ENCODE measurements at regions not wholly inside any gene's neighbourhood (a gene's known extent, or its start where the extent isn't known, plus 50 kb on each side); places are given as distances from the start of the nearest gene placed in this dataset.

DNA sequence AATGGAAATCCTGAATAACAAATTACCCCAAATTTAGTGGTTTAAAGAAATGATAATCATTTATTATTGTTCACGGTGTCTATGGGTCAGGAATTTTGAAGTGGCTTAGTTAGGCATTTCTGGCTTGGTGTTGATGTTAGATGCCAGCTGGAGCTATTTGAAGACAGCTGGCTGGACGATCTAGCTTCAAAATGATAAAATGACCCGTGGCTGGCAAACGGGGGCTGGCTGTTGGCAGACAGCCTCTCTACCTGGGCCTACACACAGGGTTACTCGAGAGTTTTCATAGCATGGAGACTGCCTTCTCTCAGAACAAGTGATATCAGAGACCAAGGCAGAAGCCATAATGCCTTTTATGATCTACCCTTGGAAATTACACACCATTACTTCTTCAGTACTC lies 285.2 kb downstream of the METTL15 start:
- TF ChIP-seq, protein P1, sequence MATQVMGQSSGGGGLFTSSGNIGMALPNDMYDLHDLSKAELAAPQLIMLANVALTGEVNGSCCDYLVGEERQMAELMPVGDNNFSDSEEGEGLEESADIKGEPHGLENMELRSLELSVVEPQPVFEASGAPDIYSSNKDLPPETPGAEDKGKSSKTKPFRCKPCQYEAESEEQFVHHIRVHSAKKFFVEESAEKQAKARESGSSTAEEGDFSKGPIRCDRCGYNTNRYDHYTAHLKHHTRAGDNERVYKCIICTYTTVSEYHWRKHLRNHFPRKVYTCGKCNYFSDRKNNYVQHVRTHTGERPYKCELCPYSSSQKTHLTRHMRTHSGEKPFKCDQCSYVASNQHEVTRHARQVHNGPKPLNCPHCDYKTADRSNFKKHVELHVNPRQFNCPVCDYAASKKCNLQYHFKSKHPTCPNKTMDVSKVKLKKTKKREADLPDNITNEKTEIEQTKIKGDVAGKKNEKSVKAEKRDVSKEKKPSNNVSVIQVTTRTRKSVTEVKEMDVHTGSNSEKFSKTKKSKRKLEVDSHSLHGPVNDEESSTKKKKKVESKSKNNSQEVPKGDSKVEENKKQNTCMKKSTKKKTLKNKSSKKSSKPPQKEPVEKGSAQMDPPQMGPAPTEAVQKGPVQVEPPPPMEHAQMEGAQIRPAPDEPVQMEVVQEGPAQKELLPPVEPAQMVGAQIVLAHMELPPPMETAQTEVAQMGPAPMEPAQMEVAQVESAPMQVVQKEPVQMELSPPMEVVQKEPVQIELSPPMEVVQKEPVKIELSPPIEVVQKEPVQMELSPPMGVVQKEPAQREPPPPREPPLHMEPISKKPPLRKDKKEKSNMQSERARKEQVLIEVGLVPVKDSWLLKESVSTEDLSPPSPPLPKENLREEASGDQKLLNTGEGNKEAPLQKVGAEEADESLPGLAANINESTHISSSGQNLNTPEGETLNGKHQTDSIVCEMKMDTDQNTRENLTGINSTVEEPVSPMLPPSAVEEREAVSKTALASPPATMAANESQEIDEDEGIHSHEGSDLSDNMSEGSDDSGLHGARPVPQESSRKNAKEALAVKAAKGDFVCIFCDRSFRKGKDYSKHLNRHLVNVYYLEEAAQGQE (IDR thresholded peaks at IDR 0.05; ENCODE audit: low read depth), result no peak
- TF ChIP-seq FOXM1 (IDR thresholded peaks at IDR 0.05; ENCODE audit: borderline replicate concordance, low read depth) (no peak), TAF1 (IDR thresholded peaks at IDR 0.05; ENCODE audit: low read depth) (no peak), TCF12 (IDR thresholded peaks at IDR 0.05; ENCODE audit: low read depth) (no peak), YY1 (IDR thresholded peaks at IDR 0.05; ENCODE audit: low read depth) (no peak), CEBPB (IDR thresholded peaks at IDR 0.05) (no peak), EP300 (IDR thresholded peaks at IDR 0.05; ENCODE audit: borderline replicate concordance) (no peak), CREB1 (IDR thresholded peaks at IDR 0.05; ENCODE audit: low read depth) (no peak), TEAD4 (IDR thresholded peaks at IDR 0.05) (no peak), ZBTB7A (IDR thresholded peaks at IDR 0.05; ENCODE audit: low read depth) (no peak), EGR1 (IDR thresholded peaks at IDR 0.05) (no peak), RAD21 (IDR thresholded peaks at IDR 0.05; ENCODE audit: low read depth) (no peak), NFIC (IDR thresholded peaks at IDR 0.05) (no peak)
- TF ChIP-seq, protein P2, sequence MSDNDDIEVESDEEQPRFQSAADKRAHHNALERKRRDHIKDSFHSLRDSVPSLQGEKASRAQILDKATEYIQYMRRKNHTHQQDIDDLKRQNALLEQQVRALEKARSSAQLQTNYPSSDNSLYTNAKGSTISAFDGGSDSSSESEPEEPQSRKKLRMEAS (IDR thresholded peaks at IDR 0.05), result no peak

Measured in Ishikawa (cell line).